HCT116 (cell line): ENCODE measurements at regions not wholly inside any gene's neighbourhood (a gene's known extent, or its start where the extent isn't known, plus 50 kb on each side); places are given as distances from the start of the nearest gene placed in this dataset.

Experiments
- ATAC-seq: fragments of 200-7000 bp; cut with Tn5 transposase; 2 replicates; pipeline ENCODE4 v1.9.1; 2020; ENCODE audit warnings: mild to moderate bottlenecking, moderate library complexity
- BruUV-seq: library from RNA; stranded (reverse); fragments of 400-500 nt; replicated peaks from 2 replicates; lab custom pipeline; 2021; lab: Mats Ljungman, UMichigan
- CTCF ChIA-PET: fragments of 300-600 bp; sonication (Branson Sonifier 250); formaldehyde crosslinking; loops from one replicate; lab custom pipeline; 2021; ENCODE audit warnings: antibody characterized with exemption; lab: Charles Lee
- POLR2A ChIA-PET: fragments of 300-600, 350-600 bp; sonication (Branson Sonifier 250); formaldehyde crosslinking; loops from one replicate; lab custom pipeline; 2021; ENCODE audit warnings: antibody characterized with exemption; lab: Charles Lee
- RAD21 ChIA-PET, 2 experiments: fragments of 300-600 bp; sonication (Branson Sonifier 250); formaldehyde crosslinking; loops; one replicate each; lab custom pipeline; 2023; ENCODE audit warnings: low total read pairs in 2 of 2; ENCODE audit not compliant: uncharacterized antibody in 2 of 2, unreplicated experiment in 2 of 2, low non-redundant PET in 1 of 2; lab: Charles Lee
- DNase-seq: peaks from one replicate; pipeline ENCODE4 v3.0.0-alpha.2; 2010; ENCODE audit warnings: low read depth, low spot score
- H2AFZ ChIP-seq: fragments of 200-600 bp; shearing (Covaris generic), sonication (generic); 2 replicates; pipeline ENCODE4 v1.6.1; 2017; ENCODE audit warnings: low read depth, mixed run types, mixed read lengths, antibody characterized with exemption, low read length; ENCODE audit not compliant: poor library complexity, severe bottlenecking
- H3K27ac ChIP-seq: 2 replicates; pipeline ENCODE4 v1.5.1; 2012; ENCODE audit warnings: low read depth, low read length
- H3K27me3 ChIP-seq: fragments of 200-600 bp; sonication (generic); 2 replicates; pipeline ENCODE4 v1.6.1; 2016; ENCODE audit warnings: mixed run types, low read length, mixed read lengths; ENCODE audit not compliant: insufficient read depth
- H3K36me3 ChIP-seq, 2 experiments: fragments of 200-500 bp in 1 of 2; fragments of 200-600 bp in 1 of 2; sonication (Bioruptor generic) in 1 of 2; sonication (generic) in 1 of 2; 2 replicates each; pipeline versions ENCODE4 v1.5.1 to v1.6.1; 2014 to 2016; ENCODE audit warnings: low read length in 2 of 2, inconsistent platforms in 1 of 2, mixed read lengths in 1 of 2, mixed run types in 1 of 2; ENCODE audit not compliant: insufficient read depth in 2 of 2, control insufficient read depth in 1 of 2
- H3K4me1 ChIP-seq, 2 experiments: fragments of 200-600 bp in 1 of 2; sonication (generic) in 1 of 2; 2 replicates each; pipeline versions ENCODE4 v1.5.1 to v1.6.1; 2012 to 2017; ENCODE audit warnings: low read length in 2 of 2, inconsistent platforms in 1 of 2, mild to moderate bottlenecking in 1 of 2, mixed read lengths in 1 of 2, mixed run types in 1 of 2, moderate library complexity in 1 of 2; ENCODE audit not compliant: insufficient read depth in 2 of 2, control insufficient read depth in 1 of 2
- H3K4me2 ChIP-seq: fragments of 200-600 bp; sonication (generic); 2 replicates; pipeline ENCODE4 v1.6.1; 2017; ENCODE audit warnings: mixed run types, low read length, mixed read lengths
- H3K4me3 ChIP-seq, 2 experiments: fragments of 200-600 bp in 1 of 2; sonication (generic) in 1 of 2; replicated peaks in 1 of 2; 2 replicates each; pipeline ENCODE4 v1.5.1; 2011 to 2016; ENCODE audit warnings: low read length in 2 of 2, control low read depth in 1 of 2, low read depth in 1 of 2, mild to moderate bottlenecking in 1 of 2, mixed read lengths in 1 of 2, mixed run types in 1 of 2
- H3K79me2 ChIP-seq: fragments of 200-600 bp; sonication (generic); 2 replicates; pipeline ENCODE4 v1.6.1; 2017; ENCODE audit warnings: mild to moderate bottlenecking, mixed run types, low read length, moderate library complexity, mixed read lengths; ENCODE audit not compliant: insufficient read depth
- H3K9ac ChIP-seq: fragments of 200-600 bp; sonication (generic); 2 replicates; pipeline ENCODE4 v1.6.1; 2016; ENCODE audit warnings: low read length, mixed read lengths
- H3K9me2 ChIP-seq: fragments of 200-600 bp; sonication (generic), shearing (Covaris generic); 2 replicates; pipeline ENCODE4 v1.6.1; 2017; ENCODE audit warnings: mixed run types, mild to moderate bottlenecking, moderate library complexity; ENCODE audit not compliant: insufficient read depth
- H3K9me3 ChIP-seq, 2 experiments: fragments of 200-500 bp in 1 of 2; fragments of 200-600 bp in 1 of 2; sonication (Bioruptor generic) in 1 of 2; sonication (generic) in 1 of 2; 2 replicates each; pipeline ENCODE4 v1.6.1; 2014 to 2017; ENCODE audit warnings: low read length in 2 of 2, mixed read lengths in 2 of 2, inconsistent platforms in 1 of 2, low read depth in 1 of 2, mild to moderate bottlenecking in 1 of 2, mixed run types in 1 of 2, moderate library complexity in 1 of 2; ENCODE audit not compliant: control insufficient read depth in 1 of 2, insufficient read depth in 1 of 2
- H4K20me1 ChIP-seq: fragments of 200-600 bp; sonication (generic), shearing (Covaris generic); 2 replicates; pipeline ENCODE4 v1.6.1; 2017; ENCODE audit warnings: mixed run types, mild to moderate bottlenecking, moderate library complexity; ENCODE audit not compliant: insufficient read depth
- CBX3 ChIP-seq: IDR thresholded peaks from 2 replicates; pipeline ENCODE4 v1.6.1; 2012; ENCODE audit warnings: low read depth
- EGR1 ChIP-seq: IDR thresholded peaks from 2 replicates; pipeline ENCODE4 v1.6.1; 2012; ENCODE audit warnings: low read depth
- ELF1 ChIP-seq: IDR thresholded peaks from 2 replicates; pipeline ENCODE4 v1.6.1; 2012; ENCODE audit warnings: low read depth, borderline replicate concordance
- EZH2 ChIP-seq: fragments of 200-600 bp; sonication (generic); IDR thresholded peaks from 2 replicates; pipeline ENCODE4 v1.6.1; 2017; ENCODE audit warnings: antibody characterized with exemption, mixed run types
- EZH2phosphoT487 ChIP-seq: fragments of 200-600 bp; IDR thresholded peaks from 2 replicates; pipeline ENCODE4 v1.6.1; 2018; ENCODE audit warnings: antibody characterized with exemption, borderline replicate concordance
- FOSL1 ChIP-seq: IDR thresholded peaks from 2 replicates; pipeline ENCODE4 v1.6.1; 2012; ENCODE audit warnings: low read depth
- JUND ChIP-seq: IDR thresholded peaks from 2 replicates; pipeline ENCODE4 v1.6.1; 2012
- POLR2A ChIP-seq: IDR thresholded peaks from 2 replicates; pipeline ENCODE4 v1.7.0; 2011; ENCODE audit warnings: borderline replicate concordance; ENCODE audit not compliant: insufficient read depth, insufficient read length; ENCODE audit errors: extremely low read depth
- POLR2AphosphoS5 ChIP-seq: IDR thresholded peaks from 2 replicates; pipeline ENCODE4 v1.6.1; 2011; ENCODE audit warnings: mild to moderate bottlenecking, low read depth, low read length, moderate library complexity
- RAD21 ChIP-seq: IDR thresholded peaks from 2 replicates; pipeline ENCODE4 v1.6.1; 2012; ENCODE audit warnings: low read depth, mild to moderate bottlenecking
- SIN3A ChIP-seq: IDR thresholded peaks from 2 replicates; pipeline ENCODE4 v1.6.1; 2012; ENCODE audit warnings: low read depth
- SP1 ChIP-seq: IDR thresholded peaks from 2 replicates; pipeline ENCODE4 v1.6.1; 2012; ENCODE audit warnings: low read depth
- TCF7L2 ChIP-seq: IDR thresholded peaks from 2 replicates; pipeline ENCODE4 v1.7.0; 2011; ENCODE audit warnings: borderline replicate concordance, inconsistent platforms; ENCODE audit not compliant: insufficient read depth, insufficient read length; ENCODE audit errors: extremely low read depth
- ZBTB33 ChIP-seq: IDR thresholded peaks from 2 replicates; pipeline ENCODE4 v1.6.1; 2011; ENCODE audit warnings: mild to moderate bottlenecking, low read length, moderate library complexity; ENCODE audit not compliant: insufficient replicate concordance; ENCODE audit errors: extremely low read depth
- intact Hi-C: fragments of 100-400 bp; cut with micrococcal nuclease; formaldehyde crosslinking; loops from 2 replicates; pipeline ENCODE4 v1.10.0; 2022

- no peak overlapping the region for H2AFZ ChIP-seq
- peaks cover 17% of the 10 kb centered on the region; the same call in 1 of the 2 replicates for H3K27me3 ChIP-seq
- H3K4me1 ChIP-seq: peaks cover 0 to 9% of the 10 kb centered on the region in 2 experiments; a peak in 1 of 4 replicates
- intact Hi-C loops: no loop called here
- DNase-seq (no peak), ATAC-seq (no peak)
- H3K4me2 ChIP-seq: no peak overlapping the region
- no peak overlapping the region for H3K9ac ChIP-seq
- CTCF ChIA-PET: no interaction called here
- no peaks in the 10 kb centered on the region for H3K9me2 ChIP-seq
- H3K9me3 ChIP-seq: no peaks in the 10 kb centered on the region
- POLR2A ChIA-PET: no interaction called here
- H3K27ac ChIP-seq: no peak overlapping the region
- H3K36me3 ChIP-seq: no peaks in the 10 kb centered on the region
- no TSS peak for BruUV-seq
- no peak overlapping the region for H3K4me3 ChIP-seq
- H3K79me2 ChIP-seq: no peaks in the 10 kb centered on the region
- no peaks in the 10 kb centered on the region for H4K20me1 ChIP-seq
- no peak for TF ChIP-seq EZH2
- no peak for TF ChIP-seq EGR1
- TF ChIP-seq CBX3: no peak
- no peak for TF ChIP-seq ZBTB33
- no peak for TF ChIP-seq TCF7L2
- RAD21 ChIA-PET: no interaction called here
Measured at GRCh38 chr17:77767148-77767547, 191.4 kb upstream of the TNRC6C start.

- DNase-seq (no peak), ATAC-seq (no peak)
- CTCF ChIA-PET: no interaction called here
- Histone ChIP-seq H3K36me3 (no peaks in the 10 kb centered on the region), H3K27ac (no peak overlapping the region), H3K9me2 (no peaks in the 10 kb centered on the region), H3K9me3 (no peaks in the 10 kb centered on the region), H2AFZ (no peak overlapping the region), H3K4me1 (peaks cover 0 to 19% of the 10 kb centered on the region in 2 experiments; a peak in 2 of 4 replicates), H4K20me1 (no peaks in the 10 kb centered on the region), H3K79me2 (no peaks in the 10 kb centered on the region), H3K4me2 (no peak overlapping the region), H3K9ac (no peak overlapping the region), H3K27me3 (peaks cover 17% of the 10 kb centered on the region; the same call in 1 of the 2 replicates), H3K4me3 (no peak overlapping the region)
- POLR2A ChIA-PET: no interaction called here
- intact Hi-C loops: no loop called here
- no TSS peak for BruUV-seq
- TF ChIP-seq SP1 (no peak), EZH2phosphoT487 (no peak), JUND (no peak), FOSL1 (no peak), ZBTB33 (no peak), SIN3A (no peak), POLR2AphosphoS5 (no peak), POLR2A (no peak), ELF1 (no peak), RAD21 (no peak)
- RAD21 ChIA-PET: no interaction called here
Measured at GRCh38 chr17:77768248-77768852, 190.2 kb upstream of the TNRC6C start.
